Stimulated activated CD8-positive, alpha-beta memory T cell treated with anti-CD3 and anti-CD28 coated beads, Interleukin-7, amount 100 ng/mL, for 4 hours (primary cell): ENCODE measurements at regions not wholly inside any gene's neighbourhood (a gene's known extent, or its start where the extent isn't known, plus 50 kb on each side); places are given as distances from the start of the nearest gene placed in this dataset.

Experiments used
- DNase-seq, 2 donors: peaks; one replicate each; pipeline ENCODE4 v3.0.0-alpha.2; 2020; ENCODE audit warnings: low read depth in 2 of 2

DNA sequence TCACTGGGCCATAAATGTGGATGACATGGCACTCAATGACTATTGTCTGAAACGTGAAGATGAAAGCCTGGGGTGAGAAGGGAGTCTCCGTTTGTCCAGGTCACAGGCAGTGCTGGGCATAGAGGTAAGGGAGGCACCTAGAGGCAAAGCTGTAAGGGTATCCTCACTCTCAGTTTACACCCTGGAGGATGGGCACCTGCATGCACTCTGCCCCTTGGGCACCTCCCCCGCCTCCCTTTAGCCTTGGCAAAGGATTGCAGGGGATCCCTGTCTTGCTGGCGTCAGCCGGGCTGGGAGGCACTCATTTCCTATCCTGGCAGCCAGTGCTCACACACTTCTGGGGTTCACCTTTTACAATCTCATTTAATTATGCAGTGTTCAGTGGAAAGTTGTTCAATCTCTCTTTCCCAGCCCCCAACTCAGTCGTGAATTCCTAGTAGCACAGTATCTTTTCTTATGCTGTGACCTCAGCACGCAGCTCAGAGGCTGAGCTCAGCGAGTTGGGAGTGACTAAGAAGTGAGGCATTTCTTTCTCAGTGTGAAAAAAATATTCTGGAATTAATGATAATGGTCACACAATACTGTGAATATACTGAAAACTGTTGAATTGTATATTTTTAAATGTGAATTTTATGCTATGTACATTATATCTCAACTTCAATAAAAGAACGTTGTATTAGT lies 866.6 kb downstream of the BRD1 start:
- no peak for DNase-seq

GRCh38 chr22:48960576-48960975 lies 867.1 kb downstream of the BRD1 start:
- no peak for DNase-seq

DNA sequence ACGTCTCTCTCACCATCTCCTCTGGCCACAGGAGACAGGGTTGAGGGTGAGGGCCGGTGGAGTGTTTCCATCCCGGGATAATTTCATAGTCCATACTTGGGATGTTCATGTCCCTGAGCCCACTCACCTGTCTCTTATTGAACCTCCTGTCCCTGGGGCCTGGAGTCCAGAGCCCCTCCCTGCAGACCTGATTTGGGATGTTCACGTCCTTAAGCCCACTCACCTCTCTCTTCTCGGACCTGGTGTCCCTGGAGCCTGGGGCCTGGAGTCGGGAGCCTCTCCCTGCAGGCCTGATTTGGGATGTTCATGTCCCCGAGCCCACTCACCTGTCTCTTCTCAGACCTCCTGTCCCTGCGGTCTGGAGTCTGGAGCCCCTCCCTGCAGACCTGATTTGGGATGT lies 868.2 kb downstream of the BRD1 start:
- no peak for DNase-seq

DNA sequence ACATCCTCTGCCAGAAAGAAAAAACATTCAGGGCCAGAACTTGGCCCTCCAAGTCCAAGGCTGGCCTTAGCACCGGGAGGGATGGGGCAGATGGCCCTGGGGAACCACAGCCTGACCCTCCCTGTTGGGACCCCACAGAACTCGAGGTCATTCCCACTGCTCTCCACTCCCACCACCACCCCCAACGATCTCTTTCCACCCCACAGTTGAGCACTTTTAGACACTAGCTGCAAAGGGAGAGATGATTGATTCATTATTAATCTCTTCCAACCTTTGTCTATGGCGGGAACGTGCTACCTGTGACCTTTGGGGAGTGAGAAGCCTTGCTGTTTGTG lies 869.7 kb downstream of the BRD1 start:
- no peak for DNase-seq

- no peak for DNase-seq
Observed at GRCh38 chr22:48957311-48957986, 870.2 kb downstream of the BRD1 start.

- no peak for DNase-seq
Observed at GRCh38 chr22:48955351-48956311, 872.0 kb downstream of the BRD1 start.

DNA sequence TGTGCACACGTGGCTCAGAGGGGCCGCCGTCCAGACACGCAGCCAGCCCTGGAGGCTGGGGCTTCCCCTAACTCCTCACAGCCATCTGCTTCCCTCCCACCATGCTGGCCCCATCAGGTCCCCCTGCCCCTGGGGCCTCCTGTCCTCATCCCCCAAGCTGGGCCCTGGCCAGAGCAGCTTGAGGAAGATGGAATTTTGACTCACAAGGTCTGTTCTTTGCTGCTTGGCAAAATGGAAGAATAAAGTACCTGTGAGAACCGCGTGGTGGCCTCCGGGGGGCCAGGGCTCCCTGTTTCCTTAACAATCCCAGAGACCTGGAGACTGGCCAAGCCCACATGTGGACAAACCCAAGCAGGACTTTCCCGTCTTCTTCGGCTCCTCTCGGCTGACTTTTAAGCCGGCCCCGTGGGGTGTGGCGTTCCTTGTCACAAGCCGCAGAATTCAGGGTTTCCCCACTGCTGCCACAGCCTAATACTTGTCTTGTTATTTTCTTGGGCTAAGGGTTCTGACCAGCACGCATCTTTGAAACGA lies 872.8 kb downstream of the BRD1 start:
- DNase-seq, result no peak

- no peak for DNase-seq
Observed at GRCh38 chr22:48953830-48954229, 873.8 kb downstream of the BRD1 start.

DNA sequence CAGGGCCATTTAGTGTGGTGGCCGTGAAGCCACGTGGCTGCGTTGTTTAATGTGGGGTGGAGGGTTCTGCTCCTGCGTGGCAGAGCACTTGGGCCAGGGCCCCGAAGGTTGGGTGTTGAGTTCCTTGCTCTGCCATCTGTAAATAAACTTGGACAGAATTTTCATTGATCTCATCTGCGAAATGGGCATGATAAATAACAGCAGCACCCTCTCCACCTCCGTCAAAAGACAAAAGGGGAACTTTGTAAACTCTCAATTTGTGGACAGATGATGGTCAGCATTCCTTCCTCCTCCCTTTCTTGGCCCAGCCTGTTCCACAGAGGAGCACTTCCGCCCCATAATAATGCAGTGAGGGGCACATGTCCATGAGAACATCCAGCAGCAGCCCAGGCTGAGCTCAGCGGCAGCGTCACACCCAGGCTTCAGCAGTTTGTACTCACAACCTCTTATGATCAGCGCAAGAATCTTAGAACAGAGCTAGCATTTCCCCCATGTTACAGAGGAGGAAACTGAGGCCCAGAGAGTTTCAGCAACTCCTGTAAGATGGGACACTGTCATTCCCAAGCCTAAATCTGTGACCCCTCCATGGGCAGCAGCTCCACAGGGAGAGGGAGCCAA lies 874.5 kb downstream of the BRD1 start:
- no peak for DNase-seq

- no peak for DNase-seq
Observed at GRCh38 chr22:48952256-48953102, 875.2 kb downstream of the BRD1 start.

GRCh38 chr22:48951836-48952235 lies 875.8 kb downstream of the BRD1 start:
- DNase-seq, result no peak

GRCh38 chr22:48950151-48950915 lies 877.3 kb downstream of the BRD1 start:
- DNase-seq, result no peak

- DNase-seq, result no peak
Observed at GRCh38 chr22:48949375-48950149, 878.1 kb downstream of the BRD1 start.

- DNase-seq, result no peak
Observed at GRCh38 chr22:48948575-48949170, 879.0 kb downstream of the BRD1 start.

DNA sequence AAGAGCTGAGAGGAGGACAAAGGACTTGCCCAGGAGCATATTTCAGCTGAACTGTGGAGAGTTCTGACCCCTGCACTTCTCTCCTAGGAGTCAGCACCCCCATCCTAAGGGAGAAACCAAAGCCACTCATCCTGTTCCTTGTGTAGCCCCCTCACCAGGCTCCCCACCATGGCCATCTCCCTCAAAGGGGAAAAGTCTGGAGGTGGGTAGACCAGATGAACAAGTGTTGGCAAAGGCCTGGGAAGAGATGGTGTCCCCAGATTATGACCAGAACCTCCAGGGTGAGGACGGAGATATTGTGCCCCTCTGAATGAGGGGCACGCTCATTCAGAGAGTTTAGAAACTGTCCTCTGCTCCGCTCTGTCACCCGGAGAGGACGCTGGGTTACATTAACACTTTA lies 880.0 kb downstream of the BRD1 start:
- DNase-seq, result no peak

DNA sequence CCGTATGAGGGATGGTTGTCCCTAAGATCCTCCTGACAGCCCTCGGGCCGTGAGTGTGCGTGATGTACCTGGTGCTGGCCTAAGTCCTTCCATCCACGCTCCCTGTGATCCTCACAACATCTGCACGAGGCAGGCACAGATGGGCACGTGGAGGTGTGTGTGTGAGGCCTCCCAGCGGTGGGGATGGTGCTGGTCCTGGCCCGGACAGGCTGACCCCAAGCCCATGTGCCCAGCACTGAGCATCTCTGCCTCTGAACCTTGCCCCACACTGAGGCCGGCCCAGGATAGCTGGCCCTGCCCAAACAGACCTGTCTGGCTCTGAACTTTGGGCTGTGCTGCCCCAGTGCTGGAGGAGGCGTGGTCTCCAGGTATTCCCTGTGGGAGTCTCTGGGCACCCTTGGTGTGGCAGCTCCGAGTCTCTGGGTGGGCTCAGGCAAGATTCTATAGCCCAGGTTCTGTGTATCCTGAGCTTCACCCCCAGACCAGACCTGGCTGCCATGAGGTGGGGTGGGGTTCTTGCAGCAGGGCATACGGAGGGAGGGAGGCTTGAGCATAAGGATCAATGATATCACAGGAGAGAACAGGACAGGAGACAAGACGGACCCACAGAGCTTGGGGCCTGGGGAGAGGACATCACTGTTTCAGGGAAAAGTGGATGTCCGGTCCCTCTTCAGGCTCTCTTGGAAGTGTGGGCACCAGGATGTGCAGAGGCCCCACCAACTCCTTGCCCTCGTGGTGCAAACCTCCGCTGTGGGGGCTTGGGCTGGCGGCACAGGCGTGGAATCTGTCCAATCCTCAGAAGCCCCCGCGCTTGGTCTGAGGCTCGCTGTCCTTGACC lies 881.8 kb downstream of the BRD1 start:
- no peak for DNase-seq

- DNase-seq, result no peak
Observed at GRCh38 chr22:48944751-48945620, 882.7 kb downstream of the BRD1 start.
